GM23338 (cell line): ENCODE measurements at regions not wholly inside any gene's neighbourhood (a gene's known extent, or its start where the extent isn't known, plus 50 kb on each side); places are given as distances from the start of the nearest gene placed in this dataset.

Source experiments
- ATAC-seq: fragments of 200-7000 bp; cut with Tn5 transposase; 3 replicates; pipeline ENCODE4 v1.9.1; 2020
- DNase-seq: peaks from one replicate; pipeline ENCODE4 v3.0.0-alpha.2; 2015; ENCODE audit warnings: low spot score
- H2AFZ ChIP-seq: fragments of 200-600 bp; sonication (generic); 2 replicates; pipeline ENCODE4 v1.8.0; 2016; ENCODE audit warnings: antibody characterized with exemption, mild to moderate bottlenecking, moderate library complexity
- H3F3A ChIP-seq: fragments of 200-600 bp; sonication (generic); replicated peaks from 2 replicates; pipeline ENCODE4 v1.8.0; 2017; ENCODE audit warnings: antibody characterized with exemption, mixed run types, low read depth
- H3K27ac ChIP-seq: fragments of 200-600 bp; sonication (generic); 2 replicates; pipeline ENCODE4 v1.6.1; 2016; ENCODE audit warnings: low read depth
- H3K27me3 ChIP-seq: fragments of 200-600 bp; sonication (generic); 2 replicates; pipeline ENCODE4 v1.8.0; 2016; ENCODE audit warnings: mild to moderate bottlenecking, mixed run types, moderate library complexity; ENCODE audit not compliant: insufficient read depth
- H3K36me3 ChIP-seq: fragments of 200-600 bp; sonication (generic); 2 replicates; pipeline ENCODE4 v1.8.0; 2016; ENCODE audit warnings: mild to moderate bottlenecking; ENCODE audit not compliant: insufficient read depth
- H3K4me1 ChIP-seq: fragments of 200-600 bp; sonication (generic); 2 replicates; pipeline ENCODE4 v1.8.0; 2016; ENCODE audit warnings: mild to moderate bottlenecking, moderate library complexity; ENCODE audit not compliant: insufficient read depth
- H3K4me2 ChIP-seq: fragments of 200-600 bp; sonication (generic); 2 replicates; pipeline ENCODE4 v1.7.1; 2017; ENCODE audit warnings: mixed run types
- H3K4me3 ChIP-seq: fragments of 200-600 bp; sonication (generic); 2 replicates; pipeline ENCODE4 v1.6.1; 2016; ENCODE audit warnings: mixed run types
- H3K79me2 ChIP-seq: fragments of 200-600 bp; sonication (generic); replicated peaks from 2 replicates; pipeline ENCODE4 v1.8.0; 2017; ENCODE audit warnings: mild to moderate bottlenecking; ENCODE audit not compliant: insufficient read depth
- H3K9me2 ChIP-seq: fragments of 200-600 bp; sonication (generic); 2 replicates; pipeline ENCODE4 v1.8.0; 2017; ENCODE audit not compliant: insufficient read depth
- H4K20me1 ChIP-seq: fragments of 200-600 bp; sonication (generic); replicated peaks from 2 replicates; pipeline ENCODE4 v1.8.0; 2017; ENCODE audit warnings: mild to moderate bottlenecking; ENCODE audit not compliant: insufficient read depth
- H3K27ac Mint-ChIP-seq: 2 replicates; pipeline ENCODE4 v1.8.0; 2020; ENCODE audit warnings: inconsistent platforms, mild to moderate bottlenecking, moderate library complexity, mixed read lengths
- H3K27me3 Mint-ChIP-seq: 3 replicates; pipeline ENCODE4 v1.8.0; 2022; ENCODE audit warnings: low read depth, mild to moderate bottlenecking, moderate library complexity, mixed read lengths, inconsistent platforms; ENCODE audit not compliant: insufficient read depth, poor library complexity
- H3K36me3 Mint-ChIP-seq: 3 replicates; pipeline ENCODE4 v1.8.0; 2021; ENCODE audit warnings: low read depth, mild to moderate bottlenecking, inconsistent platforms, moderate library complexity, mixed read lengths
- H3K4me1 Mint-ChIP-seq: 3 replicates; pipeline ENCODE4 v1.8.0; 2020; ENCODE audit warnings: mild to moderate bottlenecking, inconsistent platforms, mixed read lengths
- H3K4me3 Mint-ChIP-seq: 3 replicates; pipeline ENCODE4 v1.8.0; 2021; ENCODE audit warnings: moderate library complexity, mild to moderate bottlenecking, inconsistent platforms, mixed read lengths
- H3K9me3 Mint-ChIP-seq: 3 replicates; pipeline ENCODE4 v1.8.0; 2020; ENCODE audit warnings: moderate library complexity, mild to moderate bottlenecking, inconsistent platforms, mixed read lengths
- CREB1 ChIP-seq: fragments of 250-450 bp; sonication (Bioruptor Pico); IDR thresholded peaks from 2 replicates; pipeline ENCODE4 v1.5.0; 2020; ENCODE audit warnings: low read depth, mild to moderate bottlenecking, moderate library complexity
- EZH2phosphoT487 ChIP-seq: fragments of 200-600 bp; sonication (generic); IDR thresholded peaks from one replicate; pipeline ENCODE4 v1.8.1; 2018; ENCODE audit warnings: antibody characterized with exemption; ENCODE audit not compliant: unreplicated experiment
- JUNB ChIP-seq: IDR thresholded peaks from one replicate; pipeline ENCODE4 v1.6.1; 2016; ENCODE audit warnings: antibody characterized with exemption; ENCODE audit not compliant: unreplicated experiment
- TF ChIP-seq, protein P1 (sequence below): fragments of 250-450 bp; sonication (Bioruptor Pico); IDR thresholded peaks from 2 replicates; pipeline ENCODE4 v1.5.0; 2020; ENCODE audit warnings: mild to moderate bottlenecking, moderate library complexity
- TF ChIP-seq, protein P2 (sequence below): IDR thresholded peaks from one replicate; pipeline ENCODE4 v1.6.1; 2018; ENCODE audit warnings: antibody characterized with exemption; ENCODE audit not compliant: unreplicated experiment

DNA sequence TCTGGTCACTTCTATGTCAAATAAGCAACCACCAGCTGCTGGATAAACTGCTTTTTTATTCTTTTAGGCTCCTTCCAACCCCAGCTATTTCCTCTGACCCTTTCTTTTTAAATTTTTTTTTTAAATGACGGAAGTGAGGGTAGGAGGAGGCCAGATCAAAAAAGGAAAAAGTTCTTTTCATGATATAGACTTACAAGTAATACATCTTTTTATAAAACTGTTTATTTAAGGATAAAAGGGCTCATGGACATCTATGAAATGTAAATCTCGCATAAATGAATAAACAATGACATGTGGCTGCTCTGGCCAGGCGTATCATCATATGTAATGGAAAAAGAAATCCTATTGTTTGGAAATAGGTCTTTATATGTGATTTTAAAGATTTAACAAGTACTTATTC is 169.0 kb upstream of the ATP2B1 start (continued):
- TF ChIP-seq, protein P1, sequence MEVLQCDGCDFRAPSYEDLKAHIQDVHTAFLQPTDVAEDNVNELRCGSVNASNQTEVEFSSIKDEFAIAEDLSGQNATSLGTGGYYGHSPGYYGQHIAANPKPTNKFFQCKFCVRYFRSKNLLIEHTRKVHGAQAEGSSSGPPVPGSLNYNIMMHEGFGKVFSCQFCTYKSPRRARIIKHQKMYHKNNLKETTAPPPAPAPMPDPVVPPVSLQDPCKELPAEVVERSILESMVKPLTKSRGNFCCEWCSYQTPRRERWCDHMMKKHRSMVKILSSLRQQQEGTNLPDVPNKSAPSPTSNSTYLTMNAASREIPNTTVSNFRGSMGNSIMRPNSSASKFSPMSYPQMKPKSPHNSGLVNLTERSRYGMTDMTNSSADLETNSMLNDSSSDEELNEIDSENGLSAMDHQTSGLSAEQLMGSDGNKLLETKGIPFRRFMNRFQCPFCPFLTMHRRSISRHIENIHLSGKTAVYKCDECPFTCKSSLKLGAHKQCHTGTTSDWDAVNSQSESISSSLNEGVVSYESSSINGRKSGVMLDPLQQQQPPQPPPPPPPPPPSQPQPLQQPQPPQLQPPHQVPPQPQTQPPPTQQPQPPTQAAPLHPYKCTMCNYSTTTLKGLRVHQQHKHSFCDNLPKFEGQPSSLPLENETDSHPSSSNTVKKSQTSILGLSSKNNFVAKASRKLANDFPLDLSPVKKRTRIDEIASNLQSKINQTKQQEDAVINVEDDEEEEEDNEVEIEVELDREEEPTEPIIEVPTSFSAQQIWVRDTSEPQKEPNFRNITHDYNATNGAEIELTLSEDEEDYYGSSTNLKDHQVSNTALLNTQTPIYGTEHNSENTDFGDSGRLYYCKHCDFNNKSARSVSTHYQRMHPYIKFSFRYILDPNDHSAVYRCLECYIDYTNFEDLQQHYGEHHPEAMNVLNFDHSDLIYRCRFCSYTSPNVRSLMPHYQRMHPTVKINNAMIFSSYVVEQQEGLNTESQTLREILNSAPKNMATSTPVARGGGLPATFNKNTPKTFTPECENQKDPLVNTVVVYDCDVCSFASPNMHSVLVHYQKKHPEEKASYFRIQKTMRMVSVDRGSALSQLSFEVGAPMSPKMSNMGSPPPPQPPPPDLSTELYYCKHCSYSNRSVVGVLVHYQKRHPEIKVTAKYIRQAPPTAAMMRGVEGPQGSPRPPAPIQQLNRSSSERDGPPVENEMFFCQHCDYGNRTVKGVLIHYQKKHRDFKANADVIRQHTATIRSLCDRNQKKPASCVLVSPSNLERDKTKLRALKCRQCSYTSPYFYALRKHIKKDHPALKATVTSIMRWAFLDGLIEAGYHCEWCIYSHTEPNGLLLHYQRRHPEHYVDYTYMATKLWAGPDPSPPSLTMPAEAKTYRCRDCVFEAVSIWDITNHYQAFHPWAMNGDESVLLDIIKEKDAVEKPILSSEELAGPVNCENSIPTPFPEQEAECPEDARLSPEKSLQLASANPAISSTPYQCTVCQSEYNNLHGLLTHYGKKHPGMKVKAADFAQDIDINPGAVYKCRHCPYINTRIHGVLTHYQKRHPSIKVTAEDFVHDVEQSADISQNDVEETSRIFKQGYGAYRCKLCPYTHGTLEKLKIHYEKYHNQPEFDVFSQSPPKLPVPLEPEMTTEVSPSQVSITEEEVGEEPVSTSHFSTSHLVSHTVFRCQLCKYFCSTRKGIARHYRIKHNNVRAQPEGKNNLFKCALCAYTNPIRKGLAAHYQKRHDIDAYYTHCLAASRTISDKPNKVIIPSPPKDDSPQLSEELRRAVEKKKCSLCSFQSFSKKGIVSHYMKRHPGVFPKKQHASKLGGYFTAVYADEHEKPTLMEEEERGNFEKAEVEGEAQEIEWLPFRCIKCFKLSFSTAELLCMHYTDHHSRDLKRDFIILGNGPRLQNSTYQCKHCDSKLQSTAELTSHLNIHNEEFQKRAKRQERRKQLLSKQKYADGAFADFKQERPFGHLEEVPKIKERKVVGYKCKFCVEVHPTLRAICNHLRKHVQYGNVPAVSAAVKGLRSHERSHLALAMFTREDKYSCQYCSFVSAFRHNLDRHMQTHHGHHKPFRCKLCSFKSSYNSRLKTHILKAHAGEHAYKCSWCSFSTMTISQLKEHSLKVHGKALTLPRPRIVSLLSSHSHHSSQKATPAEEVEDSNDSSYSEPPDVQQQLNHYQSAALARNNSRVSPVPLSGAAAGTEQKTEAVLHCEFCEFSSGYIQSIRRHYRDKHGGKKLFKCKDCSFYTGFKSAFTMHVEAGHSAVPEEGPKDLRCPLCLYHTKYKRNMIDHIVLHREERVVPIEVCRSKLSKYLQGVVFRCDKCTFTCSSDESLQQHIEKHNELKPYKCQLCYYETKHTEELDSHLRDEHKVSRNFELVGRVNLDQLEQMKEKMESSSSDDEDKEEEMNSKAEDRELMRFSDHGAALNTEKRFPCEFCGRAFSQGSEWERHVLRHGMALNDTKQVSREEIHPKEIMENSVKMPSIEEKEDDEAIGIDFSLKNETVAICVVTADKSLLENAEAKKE: no peak

DNA sequence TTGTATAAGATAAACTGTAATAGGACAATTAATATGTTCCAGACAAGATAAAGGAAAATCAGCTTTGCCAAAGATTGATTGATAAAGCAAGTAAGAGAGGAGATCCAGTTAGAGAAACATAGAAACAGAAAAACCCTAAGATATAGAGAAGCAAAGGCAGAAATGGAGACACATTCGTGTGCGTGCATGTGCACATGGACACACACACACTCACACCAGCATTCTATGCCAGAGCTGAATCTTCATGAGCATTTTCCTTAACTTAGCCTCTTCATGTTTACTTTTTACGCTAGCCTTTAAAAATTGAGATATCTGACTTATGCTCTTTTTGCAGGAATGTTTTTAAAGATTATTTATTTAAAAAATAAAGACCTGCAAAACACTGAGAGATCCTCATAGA is 168.5 kb upstream of the ATP2B1 start:
- Histone ChIP-seq H3K36me3 (no peaks in the 10 kb centered on the region), H2AFZ (no peak overlapping the region), H3K27me3 (no peaks in the 10 kb centered on the region), H3K4me3 (no peak overlapping the region), H3F3A (no peaks in the 10 kb centered on the region), H3K79me2 (no peaks in the 10 kb centered on the region), H3K4me1 (peaks cover 4% of the 10 kb centered on the region; the same call in 1 of the 2 replicates), H3K27ac (no peak overlapping the region), H3K4me2 (no peak overlapping the region), H3K9me2 (no peaks in the 10 kb centered on the region), H4K20me1 (no peaks in the 10 kb centered on the region)
- H3K4me1 Mint-ChIP-seq: peaks cover 14% of the 10 kb centered on the region
- DNase-seq (no peak), ATAC-seq (no peak)
- H3K27ac Mint-ChIP-seq: no peak overlapping the region
- H3K36me3 Mint-ChIP-seq: no peaks in the 10 kb centered on the region
- no peaks in the 10 kb centered on the region for H3K27me3 Mint-ChIP-seq
- H3K9me3 Mint-ChIP-seq: no peaks in the 10 kb centered on the region
- no peak overlapping the region for H3K4me3 Mint-ChIP-seq
- TF ChIP-seq EZH2phosphoT487 (no peak), CREB1 (no peak), JUNB (no peak)
- TF ChIP-seq, protein P1: no peak
- TF ChIP-seq, protein P2, sequence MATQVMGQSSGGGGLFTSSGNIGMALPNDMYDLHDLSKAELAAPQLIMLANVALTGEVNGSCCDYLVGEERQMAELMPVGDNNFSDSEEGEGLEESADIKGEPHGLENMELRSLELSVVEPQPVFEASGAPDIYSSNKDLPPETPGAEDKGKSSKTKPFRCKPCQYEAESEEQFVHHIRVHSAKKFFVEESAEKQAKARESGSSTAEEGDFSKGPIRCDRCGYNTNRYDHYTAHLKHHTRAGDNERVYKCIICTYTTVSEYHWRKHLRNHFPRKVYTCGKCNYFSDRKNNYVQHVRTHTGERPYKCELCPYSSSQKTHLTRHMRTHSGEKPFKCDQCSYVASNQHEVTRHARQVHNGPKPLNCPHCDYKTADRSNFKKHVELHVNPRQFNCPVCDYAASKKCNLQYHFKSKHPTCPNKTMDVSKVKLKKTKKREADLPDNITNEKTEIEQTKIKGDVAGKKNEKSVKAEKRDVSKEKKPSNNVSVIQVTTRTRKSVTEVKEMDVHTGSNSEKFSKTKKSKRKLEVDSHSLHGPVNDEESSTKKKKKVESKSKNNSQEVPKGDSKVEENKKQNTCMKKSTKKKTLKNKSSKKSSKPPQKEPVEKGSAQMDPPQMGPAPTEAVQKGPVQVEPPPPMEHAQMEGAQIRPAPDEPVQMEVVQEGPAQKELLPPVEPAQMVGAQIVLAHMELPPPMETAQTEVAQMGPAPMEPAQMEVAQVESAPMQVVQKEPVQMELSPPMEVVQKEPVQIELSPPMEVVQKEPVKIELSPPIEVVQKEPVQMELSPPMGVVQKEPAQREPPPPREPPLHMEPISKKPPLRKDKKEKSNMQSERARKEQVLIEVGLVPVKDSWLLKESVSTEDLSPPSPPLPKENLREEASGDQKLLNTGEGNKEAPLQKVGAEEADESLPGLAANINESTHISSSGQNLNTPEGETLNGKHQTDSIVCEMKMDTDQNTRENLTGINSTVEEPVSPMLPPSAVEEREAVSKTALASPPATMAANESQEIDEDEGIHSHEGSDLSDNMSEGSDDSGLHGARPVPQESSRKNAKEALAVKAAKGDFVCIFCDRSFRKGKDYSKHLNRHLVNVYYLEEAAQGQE: no peak
